ENCODE measurements at regions not wholly inside any gene's neighbourhood (a gene's known extent, or its start where the extent isn't known, plus 50 kb on each side); places are given as distances from the start of the nearest gene placed in this dataset.

DNA sequence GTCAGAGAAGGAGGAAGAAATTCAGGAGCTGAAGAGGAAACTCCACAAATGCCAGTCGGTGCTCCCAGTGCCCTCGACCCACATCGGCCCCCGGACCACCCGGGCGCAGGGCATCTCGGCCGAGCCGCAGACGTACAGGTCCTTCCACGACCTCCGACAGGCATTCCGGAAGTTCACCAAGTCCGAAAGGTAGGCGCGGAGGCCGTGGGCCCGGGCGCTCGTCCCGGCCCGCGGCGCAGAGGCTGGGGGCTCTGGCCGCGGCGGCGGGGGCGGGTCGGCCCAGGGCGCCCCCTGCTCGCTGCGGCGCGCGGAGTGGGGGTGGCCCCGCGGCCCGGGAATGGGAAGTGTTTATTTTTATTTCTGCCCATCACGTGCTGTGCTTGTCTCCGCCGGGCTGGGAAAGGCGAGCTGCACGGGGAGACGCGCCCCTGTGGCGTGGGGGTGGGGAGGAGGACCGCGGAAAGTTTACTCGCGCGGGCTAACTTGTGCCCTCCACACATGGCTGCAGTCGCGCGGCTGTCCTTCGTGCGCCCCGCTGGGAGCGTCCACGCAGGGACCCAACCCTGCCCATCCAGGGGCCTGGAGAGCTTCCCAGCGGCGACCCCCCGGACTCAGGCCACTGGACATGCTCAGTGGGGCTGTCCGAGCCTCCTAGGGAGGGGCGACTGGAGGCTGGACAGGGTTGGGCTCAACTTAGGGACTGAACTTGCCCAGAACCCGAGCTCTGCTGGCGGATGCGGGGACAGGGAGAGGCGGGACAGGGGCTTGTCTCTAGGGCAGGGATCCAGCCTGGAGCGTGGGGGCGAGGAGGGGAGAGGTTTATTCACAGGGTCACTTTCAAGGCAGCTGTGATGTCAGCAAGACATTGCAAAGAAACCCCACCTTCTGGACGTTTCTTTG, 82.6 kb upstream of the PRKG1 start:
- Histone ChIP-seq H3K36me3 (replicated peaks in 1 of 2; ENCODE audit: control insufficient read depth in 1 of 2, insufficient read depth in 2 of 2, low read length in 2 of 2) (no peaks in the 10 kb centered on the region), H2AFZ (ENCODE audit: insufficient read depth, low read depth, low read length, poor library complexity, severe bottlenecking) (peak overlapping the region; percentile 17), H4K20me1 (ENCODE audit: insufficient read depth, low read length) (no peaks in the 10 kb centered on the region), H3K27ac (ENCODE audit: low read depth in 1 of 2, low read length in 2 of 2) (no peak overlapping the region), H3K4me3 (replicated peaks in 1 of 3; ENCODE audit: low read depth in 2 of 3, low read length in 3 of 3) (no peak overlapping the region), H3K4me1 (ENCODE audit: control insufficient read depth in 1 of 2, insufficient read depth in 2 of 2, low read length in 2 of 2) (peaks cover 0 to 5% of the 10 kb centered on the region in 2 donors), H3K4me2 (replicated peaks; ENCODE audit: extremely low read depth, low read length, poor library complexity, severe bottlenecking) (peak overlapping the region; percentile 35), H3K79me2 (ENCODE audit: insufficient read depth, low read length) (no peaks in the 10 kb centered on the region), H3K9me3 (replicated peaks in 1 of 2; ENCODE audit: control insufficient read depth in 1 of 2, insufficient read depth in 1 of 2, low read length in 2 of 2) (no peaks in the 10 kb centered on the region), H3K27me3 (ENCODE audit: control insufficient read depth in 2 of 2, insufficient read depth in 2 of 2, low read length in 2 of 2) (peaks cover 37 to 65% of the 10 kb centered on the region in 2 donors), H3K9ac (ENCODE audit: insufficient read depth, low read length, poor library complexity, severe bottlenecking) (no peak overlapping the region)
- WGBS (ENCODE audit: insufficient coverage): under 1% methylated on average over 58 of the region's 72 CpGs
- intact Hi-C loops (cut with micrococcal nuclease): no loop called here
- no peak overlapping the region for H3K27ac Mint-ChIP-seq
- H3K9me3 Mint-ChIP-seq: peaks cover 0 to 5% (median 1%) of the 10 kb centered on the region in 7 donors
- TF ChIP-seq CTCF (IDR thresholded peaks at IDR 0.05): no peak
- peaks cover 5% of the 10 kb centered on the region for H3K4me1 Mint-ChIP-seq
- DNase-seq: no peak
- H3K27me3 Mint-ChIP-seq (ENCODE audit: low read depth in 3 of 3): peaks cover 44 to 59% (median 46%) of the 10 kb centered on the region in 3 donors
- peaks cover 0 to 4% of the 10 kb centered on the region in 2 donors for H3K36me3 Mint-ChIP-seq
- H3K4me3 Mint-ChIP-seq: peak overlapping the region in 1 of 2 donors; percentile 88

DNA sequence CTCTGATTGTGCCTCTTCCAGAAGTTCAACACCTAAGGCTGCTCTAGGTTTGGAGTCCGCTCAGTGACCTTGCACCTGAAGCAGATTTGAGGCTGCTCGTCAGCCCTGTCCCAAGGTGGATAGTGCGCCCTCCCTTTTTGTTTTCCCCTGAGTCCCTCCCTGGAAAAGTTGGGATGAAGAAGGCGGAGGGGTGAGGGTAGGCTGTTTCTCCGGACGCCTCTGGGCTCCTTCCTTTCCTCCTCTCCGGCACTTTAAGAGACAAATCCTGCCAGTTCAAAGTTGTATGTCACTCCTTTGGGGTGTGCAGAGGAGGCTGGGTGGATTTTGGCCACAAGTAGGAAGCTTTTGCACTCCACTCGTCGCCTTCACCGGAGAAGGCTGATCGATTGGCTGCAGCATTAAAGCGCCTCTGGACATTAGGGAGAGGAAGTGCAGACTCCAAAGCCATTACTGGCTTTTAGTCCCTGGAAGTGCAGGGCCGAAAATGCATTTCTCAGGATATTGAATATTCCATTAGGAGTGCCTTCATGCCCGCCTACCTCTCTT, 81.9 kb upstream of the PRKG1 start:
- WGBS (ENCODE audit: insufficient coverage): 21% methylated on average over 8 of the region's 14 CpGs
- Histone ChIP-seq H3K27ac (ENCODE audit: low read depth in 1 of 2, low read length in 2 of 2) (no peak overlapping the region), H3K4me3 (replicated peaks in 1 of 3; ENCODE audit: low read depth in 2 of 3, low read length in 3 of 3) (no peak overlapping the region), H3K4me1 (ENCODE audit: control insufficient read depth in 1 of 2, insufficient read depth in 2 of 2, low read length in 2 of 2) (peaks cover 0 to 5% of the 10 kb centered on the region in 2 donors), H3K4me2 (replicated peaks; ENCODE audit: extremely low read depth, low read length, poor library complexity, severe bottlenecking) (no peak overlapping the region), H3K36me3 (replicated peaks in 1 of 2; ENCODE audit: control insufficient read depth in 1 of 2, insufficient read depth in 2 of 2, low read length in 2 of 2) (no peaks in the 10 kb centered on the region), H3K9ac (ENCODE audit: insufficient read depth, low read length, poor library complexity, severe bottlenecking) (no peak overlapping the region), H3K27me3 (ENCODE audit: control insufficient read depth in 2 of 2, insufficient read depth in 2 of 2, low read length in 2 of 2) (peaks cover 37 to 65% of the 10 kb centered on the region in 2 donors), H4K20me1 (ENCODE audit: insufficient read depth, low read length) (no peaks in the 10 kb centered on the region), H3K9me3 (replicated peaks in 1 of 2; ENCODE audit: control insufficient read depth in 1 of 2, insufficient read depth in 1 of 2, low read length in 2 of 2) (no peaks in the 10 kb centered on the region), H3K79me2 (ENCODE audit: insufficient read depth, low read length) (no peaks in the 10 kb centered on the region), H2AFZ (ENCODE audit: insufficient read depth, low read depth, low read length, poor library complexity, severe bottlenecking) (no peak overlapping the region)
- no peak for DNase-seq
- intact Hi-C loops (cut with micrococcal nuclease): no loop called here
- peaks cover 0 to 5% (median 1%) of the 10 kb centered on the region in 7 donors for H3K9me3 Mint-ChIP-seq
- H3K4me1 Mint-ChIP-seq: peaks cover 5% of the 10 kb centered on the region
- H3K36me3 Mint-ChIP-seq: peaks cover 0 to 4% of the 10 kb centered on the region in 2 donors
- TF ChIP-seq CTCF (IDR thresholded peaks at IDR 0.05): no peak
- no peak overlapping the region for H3K27ac Mint-ChIP-seq
- peaks cover 44 to 61% (median 48%) of the 10 kb centered on the region in 3 donors for H3K27me3 Mint-ChIP-seq (ENCODE audit: low read depth in 3 of 3)
- H3K4me3 Mint-ChIP-seq: peak overlapping the region in 1 of 2 donors; percentile 63

All from CD14-positive monocyte (primary cell).